ENCODE measurements at regions not wholly inside any gene's neighbourhood (a gene's known extent, or its start where the extent isn't known, plus 50 kb on each side); places are given as distances from the start of the nearest gene placed in this dataset.
A peak's percentile ranks its signal among the peaks of the same experiment; 100 is the strongest.

DNA sequence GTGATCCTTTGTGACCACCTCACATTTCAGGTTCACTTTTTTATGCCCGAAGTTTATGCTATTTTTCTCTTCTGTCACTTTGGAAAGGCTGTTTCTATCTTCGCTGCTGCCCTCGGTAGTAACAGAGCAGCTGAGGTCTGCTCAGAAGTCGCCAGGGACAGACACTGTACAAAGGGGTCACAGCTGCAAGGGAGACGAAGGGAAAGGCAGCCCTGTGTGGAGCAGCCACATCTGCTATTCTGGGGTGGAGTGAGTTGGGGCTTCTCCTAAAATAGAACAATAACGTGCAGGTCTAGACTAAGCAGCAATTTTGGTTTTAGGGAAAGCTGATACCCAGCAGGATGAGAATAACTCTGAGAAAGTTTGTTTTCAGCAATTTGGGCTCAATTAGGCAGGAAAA, 72.5 kb downstream of the ACTL7B start:
- Histone ChIP-seq H3K9ac (ENCODE audit: low read length) (no peak overlapping the region), H3K27me3 (ENCODE audit: low read depth, low read length) (peaks cover 17% of the 10 kb centered on the region), H2AFZ (ENCODE audit: low read depth, low read length) (no peak overlapping the region), H3K4me2 (ENCODE audit: low read length) (no peak overlapping the region), H3K36me3 (replicated peaks; ENCODE audit: low read depth, low read length) (no peaks in the 10 kb centered on the region), H3K4me3 (ENCODE audit: low read length) (no peak overlapping the region), H3K9me3 (ENCODE audit: insufficient read depth, low read length) (no peaks in the 10 kb centered on the region), H3K27ac (ENCODE audit: low read length) (no peak overlapping the region), H3K4me1 (ENCODE audit: low read length) (no peaks in the 10 kb centered on the region), H3K79me2 (ENCODE audit: low read length) (no peaks in the 10 kb centered on the region), H4K20me1 (ENCODE audit: insufficient read depth, low read length) (no peaks in the 10 kb centered on the region)
- TF ChIP-seq, protein P1, sequence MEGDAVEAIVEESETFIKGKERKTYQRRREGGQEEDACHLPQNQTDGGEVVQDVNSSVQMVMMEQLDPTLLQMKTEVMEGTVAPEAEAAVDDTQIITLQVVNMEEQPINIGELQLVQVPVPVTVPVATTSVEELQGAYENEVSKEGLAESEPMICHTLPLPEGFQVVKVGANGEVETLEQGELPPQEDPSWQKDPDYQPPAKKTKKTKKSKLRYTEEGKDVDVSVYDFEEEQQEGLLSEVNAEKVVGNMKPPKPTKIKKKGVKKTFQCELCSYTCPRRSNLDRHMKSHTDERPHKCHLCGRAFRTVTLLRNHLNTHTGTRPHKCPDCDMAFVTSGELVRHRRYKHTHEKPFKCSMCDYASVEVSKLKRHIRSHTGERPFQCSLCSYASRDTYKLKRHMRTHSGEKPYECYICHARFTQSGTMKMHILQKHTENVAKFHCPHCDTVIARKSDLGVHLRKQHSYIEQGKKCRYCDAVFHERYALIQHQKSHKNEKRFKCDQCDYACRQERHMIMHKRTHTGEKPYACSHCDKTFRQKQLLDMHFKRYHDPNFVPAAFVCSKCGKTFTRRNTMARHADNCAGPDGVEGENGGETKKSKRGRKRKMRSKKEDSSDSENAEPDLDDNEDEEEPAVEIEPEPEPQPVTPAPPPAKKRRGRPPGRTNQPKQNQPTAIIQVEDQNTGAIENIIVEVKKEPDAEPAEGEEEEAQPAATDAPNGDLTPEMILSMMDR (IDR thresholded peaks at IDR 0.05; ENCODE audit: low read depth, low read length) = no peak
- no peak for TF ChIP-seq EZH2phosphoT487 (IDR thresholded peaks at IDR 0.05; ENCODE audit: low read depth)

DNA sequence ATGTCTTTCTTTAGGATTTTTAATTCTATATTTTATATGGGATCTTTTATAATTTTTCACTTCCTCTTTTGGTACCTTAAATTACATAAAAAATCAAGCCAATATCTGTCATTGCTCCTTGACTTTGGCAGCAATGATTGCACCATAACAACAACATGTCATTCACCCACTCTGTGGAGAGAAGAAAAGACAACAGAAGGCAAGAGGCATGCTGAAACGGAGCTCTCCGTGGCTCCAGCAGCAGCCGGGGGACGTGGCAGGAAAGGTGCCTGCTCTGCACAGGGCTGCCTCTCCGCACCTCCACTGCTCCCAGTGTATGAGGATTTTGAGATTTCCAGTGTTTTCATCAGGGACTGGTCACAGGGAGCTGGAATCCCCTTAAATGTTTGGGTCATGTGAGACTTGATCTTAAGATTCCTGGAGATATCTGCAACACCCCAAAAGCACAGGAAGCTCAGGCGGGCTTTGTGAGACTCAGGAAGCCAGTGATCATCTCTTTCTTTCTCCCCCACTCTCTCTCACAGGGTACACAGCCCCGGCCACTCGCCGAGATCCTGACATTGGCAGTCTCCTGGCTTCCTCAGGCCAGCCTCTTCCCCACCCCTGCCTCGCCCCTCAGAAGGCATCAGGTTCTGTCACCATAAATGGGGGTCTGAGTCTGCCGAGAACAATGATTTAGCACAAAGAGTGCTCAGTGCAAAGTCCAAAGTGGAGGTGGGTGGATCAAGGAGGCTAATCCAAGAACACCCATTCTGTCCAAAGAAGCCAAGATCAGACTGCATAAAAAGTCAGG, 74.6 kb downstream of the ACTL7B start:
- Histone ChIP-seq H4K20me1 (ENCODE audit: insufficient read depth, low read length) (no peaks in the 10 kb centered on the region), H3K4me2 (ENCODE audit: low read length) (peak overlapping the region; percentile 23; the same call in 1 of the 2 replicates), H2AFZ (ENCODE audit: low read depth, low read length) (no peak overlapping the region), H3K36me3 (replicated peaks; ENCODE audit: low read depth, low read length) (no peaks in the 10 kb centered on the region), H3K9ac (ENCODE audit: low read length) (no peak overlapping the region), H3K4me3 (ENCODE audit: low read length) (no peak overlapping the region), H3K27me3 (ENCODE audit: low read depth, low read length) (peaks cover 24% of the 10 kb centered on the region), H3K9me3 (ENCODE audit: insufficient read depth, low read length) (no peaks in the 10 kb centered on the region), H3K4me1 (ENCODE audit: low read length) (no peaks in the 10 kb centered on the region), H3K79me2 (ENCODE audit: low read length) (no peaks in the 10 kb centered on the region), H3K27ac (ENCODE audit: low read length) (no peak overlapping the region)
- TF ChIP-seq EZH2phosphoT487 (IDR thresholded peaks at IDR 0.05; ENCODE audit: low read depth) = no peak
- TF ChIP-seq, protein P1 (IDR thresholded peaks at IDR 0.05; ENCODE audit: low read depth, low read length) = no peak

DNA sequence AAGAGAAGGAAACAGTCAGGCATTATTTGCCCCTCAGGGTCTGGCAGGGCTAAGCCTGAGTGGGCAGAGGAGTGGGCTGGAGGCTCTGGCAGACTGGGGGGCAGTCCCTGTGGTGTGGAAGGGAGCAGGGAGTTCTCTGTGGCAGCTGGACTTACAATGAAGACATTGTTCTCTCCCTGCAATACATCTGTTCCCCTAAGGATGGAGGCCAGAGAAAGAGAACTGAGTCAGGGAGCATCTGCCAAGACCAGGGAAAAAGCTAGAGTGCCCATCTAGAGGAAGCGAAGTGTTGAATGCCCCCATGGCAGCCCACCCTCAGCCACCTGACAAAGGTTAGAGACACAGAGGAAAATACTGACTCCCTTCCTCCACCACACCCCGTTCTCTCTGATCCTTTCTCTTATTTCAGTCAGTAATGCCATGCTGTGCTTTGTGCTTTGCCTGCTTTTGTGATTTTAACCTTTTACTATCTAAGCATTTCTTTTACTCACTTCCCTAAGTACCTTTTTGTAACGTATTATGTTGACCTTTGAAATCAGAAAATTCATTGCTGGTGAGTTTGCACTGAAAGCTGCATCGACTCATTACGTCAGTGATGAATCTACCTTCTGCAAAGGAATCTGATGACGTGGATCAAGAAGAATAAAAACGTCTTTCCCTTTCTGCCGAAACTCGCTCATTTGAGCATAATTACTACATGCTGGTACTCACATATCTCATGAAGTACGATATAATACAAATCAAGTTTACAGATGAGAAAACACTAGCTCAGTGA, 76.0 kb downstream of the ACTL7B start:
- H3K4me3 ChIP-seq (ENCODE audit: low read length) = no peak overlapping the region
- no peak overlapping the region for H2AFZ ChIP-seq (ENCODE audit: low read depth, low read length)
- H3K4me1 ChIP-seq (ENCODE audit: low read length) = no peaks in the 10 kb centered on the region
- peaks cover 24% of the 10 kb centered on the region for H3K27me3 ChIP-seq (ENCODE audit: low read depth, low read length)
- H3K9me3 ChIP-seq (ENCODE audit: insufficient read depth, low read length) = no peaks in the 10 kb centered on the region
- H3K27ac ChIP-seq (ENCODE audit: low read length) = no peak overlapping the region
- no peak overlapping the region for H3K4me2 ChIP-seq (ENCODE audit: low read length)
- H3K36me3 ChIP-seq (replicated peaks; ENCODE audit: low read depth, low read length) = no peaks in the 10 kb centered on the region
- no peaks in the 10 kb centered on the region for H3K79me2 ChIP-seq (ENCODE audit: low read length)
- H4K20me1 ChIP-seq (ENCODE audit: insufficient read depth, low read length) = no peaks in the 10 kb centered on the region
- no peak for TF ChIP-seq EZH2phosphoT487 (IDR thresholded peaks at IDR 0.05; ENCODE audit: low read depth)
- TF ChIP-seq, protein P1 (IDR thresholded peaks at IDR 0.05; ENCODE audit: low read depth, low read length) = no peak
- no peak overlapping the region for H3K9ac ChIP-seq (ENCODE audit: low read length)

DNA sequence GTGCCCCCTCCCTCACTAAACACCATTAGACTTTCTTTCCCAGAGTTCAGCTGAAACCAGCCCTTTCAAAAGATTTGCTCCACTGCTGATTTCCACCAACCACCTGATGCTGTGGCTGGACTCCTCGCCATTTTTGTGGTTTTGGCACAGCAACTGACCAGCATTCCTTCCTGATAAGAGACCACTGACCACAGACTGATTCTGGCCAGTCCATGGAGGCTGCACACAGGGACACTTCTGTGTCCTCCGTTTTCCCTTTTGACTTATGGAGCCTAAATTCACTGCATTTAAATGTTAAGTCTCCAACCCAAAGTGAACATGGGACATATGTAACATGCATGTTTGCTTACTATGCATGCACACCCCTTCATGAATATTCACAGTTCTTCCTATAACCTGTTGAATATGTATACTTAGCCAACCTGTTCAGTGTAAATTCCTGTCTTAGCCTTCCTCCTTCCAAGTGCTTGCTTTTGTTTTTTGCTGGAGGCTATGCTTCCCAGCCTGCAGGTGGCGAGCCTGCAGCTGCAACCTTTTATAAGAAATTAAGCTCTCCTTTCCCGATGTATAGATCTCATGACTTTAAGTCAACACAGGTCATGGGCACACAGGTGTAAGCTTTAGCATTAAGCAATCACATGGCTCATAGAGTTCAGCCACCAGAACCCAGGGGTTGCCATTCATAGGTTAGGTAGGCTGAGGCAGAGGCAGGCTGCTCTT, 78.7 kb downstream of the ACTL7B start:
- H3K9ac ChIP-seq (ENCODE audit: low read length) = no peak overlapping the region
- H3K4me2 ChIP-seq (ENCODE audit: low read length) = no peak overlapping the region
- no peak overlapping the region for H3K27ac ChIP-seq (ENCODE audit: low read length)
- H2AFZ ChIP-seq (ENCODE audit: low read depth, low read length) = no peak overlapping the region
- H3K9me3 ChIP-seq (ENCODE audit: insufficient read depth, low read length) = no peaks in the 10 kb centered on the region
- H3K36me3 ChIP-seq (replicated peaks; ENCODE audit: low read depth, low read length) = no peaks in the 10 kb centered on the region
- H3K27me3 ChIP-seq (ENCODE audit: low read depth, low read length) = peaks cover 16% of the 10 kb centered on the region; the same call in 1 of the 2 replicates
- TF ChIP-seq EZH2phosphoT487 (IDR thresholded peaks at IDR 0.05; ENCODE audit: low read depth) = no peak
- TF ChIP-seq, protein P1 (IDR thresholded peaks at IDR 0.05; ENCODE audit: low read depth, low read length) = peak; percentile 22
- H3K4me1 ChIP-seq (ENCODE audit: low read length) = peaks cover 14% of the 10 kb centered on the region
- no peak overlapping the region for H3K4me3 ChIP-seq (ENCODE audit: low read length)
- H4K20me1 ChIP-seq (ENCODE audit: insufficient read depth, low read length) = no peaks in the 10 kb centered on the region
- H3K79me2 ChIP-seq (ENCODE audit: low read length) = no peaks in the 10 kb centered on the region
